Activated naive CD4-positive, alpha-beta T cell treated with anti-CD3 and anti-CD28 coated beads, Interleukin-2, amount 50 U/mL, for 16 hours (primary cell): ENCODE measurements at regions not wholly inside any gene's neighbourhood (a gene's known extent, or its start where the extent isn't known, plus 50 kb on each side); places are given as distances from the start of the nearest gene placed in this dataset.

ENCODE experiments used
- DNase-seq: peaks from one replicate; pipeline ENCODE4 v3.0.0-alpha.2; 2020

- no peak for DNase-seq
Measured at GRCh38 chr2:11050565-11050964, 104.7 kb upstream of the SLC66A3 start.

GRCh38 chr2:11051280-11051679 is 104.0 kb upstream of the SLC66A3 start:
- no peak for DNase-seq

- no peak for DNase-seq
Measured at GRCh38 chr2:11053546-11053945, 101.7 kb upstream of the SLC66A3 start.

- no peak for DNase-seq
Measured at GRCh38 chr2:11054783-11055678, 100.2 kb upstream of the SLC66A3 start.

GRCh38 chr2:11055679-11056215 is 99.5 kb upstream of the SLC66A3 start:
- no peak for DNase-seq

- no peak for DNase-seq
Measured at GRCh38 chr2:11056614-11057013, 98.7 kb upstream of the SLC66A3 start.

GRCh38 chr2:11057031-11057430 is 98.2 kb upstream of the SLC66A3 start:
- no peak for DNase-seq

- no peak for DNase-seq
Measured at GRCh38 chr2:11058129-11058528, 97.1 kb upstream of the SLC66A3 start.

- DNase-seq = no peak
Measured at GRCh38 chr2:11060376-11061169, 94.7 kb upstream of the SLC66A3 start.

- DNase-seq = no peak
Measured at GRCh38 chr2:11065833-11066485, 89.3 kb upstream of the SLC66A3 start.

- DNase-seq = no peak
Measured at GRCh38 chr2:11067221-11068078, 87.8 kb upstream of the SLC66A3 start.

GRCh38 chr2:11068079-11068741 is 87.1 kb upstream of the SLC66A3 start:
- DNase-seq = no peak

GRCh38 chr2:11068856-11069526 is 86.3 kb upstream of the SLC66A3 start:
- no peak for DNase-seq

- DNase-seq = no peak
Measured at GRCh38 chr2:11069566-11070185, 85.6 kb upstream of the SLC66A3 start.

GRCh38 chr2:11071211-11071610 is 84.1 kb upstream of the SLC66A3 start:
- no peak for DNase-seq

- no peak for DNase-seq
Measured at GRCh38 chr2:11071939-11072338, 83.3 kb upstream of the SLC66A3 start.

- DNase-seq = no peak
Measured at GRCh38 chr2:11072550-11072949, 82.7 kb upstream of the SLC66A3 start.

GRCh38 chr2:11073251-11073650 is 82.0 kb upstream of the SLC66A3 start:
- DNase-seq = no peak

- DNase-seq = no peak
Measured at GRCh38 chr2:11073776-11074175, 81.5 kb upstream of the SLC66A3 start.

- DNase-seq = no peak
Measured at GRCh38 chr2:11074246-11074820, 80.9 kb upstream of the SLC66A3 start.
